GM19395 (cell line): ENCODE measurements at regions not wholly inside any gene's neighbourhood (a gene's known extent, or its start where the extent isn't known, plus 50 kb on each side); places are given as distances from the start of the nearest gene placed in this dataset.
"Not testable (repeated sequence)": the region's sequence is repeated elsewhere in the genome, so short reads cannot be mapped to it uniquely, and the experiment has no call there.

Experiments
- ATAC-seq: cut with Tn5 transposase; IDR thresholded peaks from one replicate; pipeline ENCODE4 v1.9.1; 2021; ENCODE audit warnings: mild to moderate bottlenecking, moderate library complexity; ENCODE audit not compliant: unreplicated experiment

DNA sequence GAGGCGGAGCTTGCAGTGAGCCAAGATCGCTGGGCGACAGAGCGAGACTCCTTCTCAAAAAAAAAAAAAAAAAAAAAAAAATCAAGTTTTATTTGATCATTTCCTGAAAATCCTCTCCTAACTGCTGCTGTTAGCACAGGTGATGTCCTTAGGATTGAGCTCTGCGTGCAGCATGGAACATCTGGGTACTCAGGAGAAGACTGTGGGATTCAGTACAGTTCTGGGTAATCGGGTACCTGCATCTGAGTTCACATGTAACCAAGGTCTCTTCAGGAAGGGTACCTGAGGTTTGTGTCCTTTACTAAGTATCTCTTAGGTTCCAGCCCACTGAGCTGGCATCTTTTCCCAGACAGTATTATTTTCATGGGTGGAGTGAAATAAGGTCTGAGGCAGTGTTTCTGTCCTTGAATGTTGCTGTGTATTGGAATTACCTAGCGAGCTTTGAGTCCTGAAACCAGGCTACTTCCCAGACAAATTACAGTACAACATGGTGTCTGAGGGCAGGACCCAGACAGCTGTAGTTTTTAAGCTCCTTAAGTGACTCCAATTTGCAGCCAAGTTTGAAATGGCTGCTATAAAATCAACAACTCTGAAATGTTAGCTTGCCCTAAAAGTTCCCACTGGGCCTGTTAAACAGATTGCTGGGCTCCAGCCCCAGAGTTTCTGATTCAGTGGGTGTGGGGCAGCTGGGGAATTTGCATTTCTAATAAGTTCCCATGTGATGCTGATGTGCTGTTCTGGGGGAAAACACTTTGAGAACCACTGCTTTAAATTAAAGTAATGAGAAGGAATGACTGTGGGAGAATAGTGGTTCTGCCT is 120.5 kb downstream of the PMAIP1 start:
- ATAC-seq = no peak

DNA sequence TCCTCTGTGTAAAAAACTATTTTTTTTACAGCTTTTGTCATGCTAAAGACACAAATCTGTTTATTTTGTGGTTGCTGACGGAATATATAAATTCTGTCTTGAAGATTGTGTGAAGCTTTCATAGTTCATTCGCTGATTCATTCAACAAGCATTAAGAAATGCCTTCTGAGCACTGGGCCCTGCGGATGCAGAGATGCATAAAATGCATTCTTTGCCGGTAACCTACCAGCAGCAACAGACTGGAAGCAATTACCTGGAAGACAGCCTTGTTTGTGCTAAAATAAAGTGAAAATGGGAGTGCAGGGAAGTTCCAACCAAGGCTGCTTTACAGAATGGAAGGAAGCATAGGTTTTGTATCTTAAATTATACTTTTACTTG is 119.7 kb downstream of the PMAIP1 start:
- ATAC-seq = no peak

DNA sequence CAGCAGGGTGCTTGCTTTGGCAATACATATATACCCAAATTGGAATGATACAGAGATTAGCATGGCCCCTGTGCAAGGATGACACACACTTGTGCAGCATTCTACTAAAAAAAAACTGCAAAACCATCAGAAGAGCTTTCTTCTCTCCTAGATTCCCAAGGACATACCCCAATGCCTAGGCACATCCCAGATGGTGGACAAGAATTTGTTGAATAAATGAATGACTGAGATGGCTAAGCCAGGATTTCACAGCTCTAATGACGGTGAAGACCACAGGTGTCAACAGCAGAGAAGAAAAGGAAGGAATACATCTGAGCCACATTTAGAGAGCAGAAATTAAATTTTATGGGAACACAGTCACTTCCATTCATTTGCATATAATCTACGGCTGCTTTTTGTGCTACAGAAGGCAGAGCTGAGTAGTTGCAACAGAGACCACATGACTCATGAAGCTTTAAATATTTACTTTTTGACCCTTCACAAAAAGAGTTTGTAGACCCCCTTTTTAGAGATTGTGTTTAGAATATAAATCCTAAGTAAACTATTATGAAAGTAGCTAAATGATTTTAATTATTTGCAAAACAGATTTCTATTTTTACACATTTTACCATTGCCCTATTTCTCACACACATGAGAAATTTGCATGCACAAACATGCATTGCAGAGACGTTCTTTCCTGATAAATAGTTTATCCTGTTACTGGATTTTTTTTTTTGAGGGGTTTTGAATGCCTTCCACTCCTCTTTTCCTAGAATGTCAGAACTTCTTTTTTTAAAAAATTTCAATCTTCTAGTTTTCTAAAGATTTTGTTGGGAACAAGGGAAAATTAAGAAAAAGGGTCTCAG is 119.0 kb downstream of the PMAIP1 start:
- ATAC-seq = no peak

GRCh38 chr18:60018134-60018533 is 118.3 kb downstream of the PMAIP1 start:
- not testable (repeated sequence) for ATAC-seq

- ATAC-seq = no peak
Measured at GRCh38 chr18:60017371-60017770, 117.6 kb downstream of the PMAIP1 start.

DNA sequence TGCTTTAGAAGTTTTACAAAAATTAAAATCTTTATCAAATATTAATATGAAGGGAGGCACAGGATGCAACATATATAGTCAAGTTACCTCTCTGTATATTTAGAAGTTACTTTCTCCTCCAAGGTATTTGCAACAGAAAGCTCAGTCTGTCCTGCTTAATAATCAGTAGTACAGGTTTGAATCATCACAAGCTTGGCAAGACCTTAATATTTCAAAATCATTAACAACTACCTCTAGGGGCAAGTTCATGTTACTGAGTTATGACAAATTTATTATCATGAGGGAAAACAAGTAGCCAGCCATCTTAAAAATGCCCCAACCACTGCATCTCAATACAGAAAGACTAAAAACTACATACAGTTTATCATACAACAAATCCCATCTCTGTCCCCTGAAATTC is 116.0 kb downstream of the PMAIP1 start:
- ATAC-seq = not testable (repeated sequence)

- ATAC-seq = not testable (repeated sequence)
Measured at GRCh38 chr18:60013148-60013547, 113.4 kb downstream of the PMAIP1 start.

- no peak for ATAC-seq
Measured at GRCh38 chr18:60010984-60011383, 111.2 kb downstream of the PMAIP1 start.

DNA sequence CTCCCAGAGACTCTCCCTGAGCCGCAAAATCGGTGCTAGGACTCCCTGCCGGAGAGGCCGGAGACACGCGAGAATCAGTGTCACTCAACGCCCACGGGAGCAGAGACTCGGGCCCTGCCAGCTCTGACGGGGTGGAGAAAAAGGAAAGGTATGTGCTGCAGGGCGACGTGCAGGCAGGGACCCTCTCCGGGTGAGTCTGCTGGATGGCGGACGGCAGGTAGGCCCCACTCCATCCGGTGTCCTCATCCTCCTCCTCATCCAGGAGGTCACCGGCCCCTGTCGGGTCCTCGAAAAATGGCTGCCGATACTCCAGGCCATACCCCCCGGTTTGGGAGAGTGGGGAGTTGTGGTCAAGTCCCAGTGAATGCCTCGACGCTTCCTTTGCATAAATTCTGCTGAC is 110.7 kb downstream of the PMAIP1 start:
- no peak for ATAC-seq

DNA sequence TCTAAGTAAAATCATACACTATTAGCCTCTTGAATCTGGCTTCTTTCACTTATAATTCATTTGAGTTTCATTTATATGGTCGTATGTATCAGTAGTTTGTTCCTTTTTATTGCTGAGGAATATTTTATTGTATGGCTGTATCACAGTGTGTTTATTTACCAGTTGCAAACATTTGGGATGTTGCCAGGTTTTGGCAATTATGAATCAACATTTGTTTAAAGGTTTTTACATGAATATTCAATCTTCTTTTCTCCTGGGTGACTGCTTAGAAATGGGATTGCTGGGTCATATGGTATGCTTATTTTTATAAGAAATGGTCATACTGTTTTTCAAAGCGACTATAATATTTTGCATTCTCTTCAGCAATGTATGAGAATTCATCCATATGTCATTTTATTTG is 107.9 kb downstream of the PMAIP1 start:
- ATAC-seq = no peak

- no peak for ATAC-seq
Measured at GRCh38 chr18:60003610-60004185, 103.9 kb downstream of the PMAIP1 start.

GRCh38 chr18:59996370-59996966 is 96.7 kb downstream of the PMAIP1 start:
- peak; percentile 83 for ATAC-seq

- no peak for ATAC-seq
Measured at GRCh38 chr18:59994357-59994756, 94.6 kb downstream of the PMAIP1 start.

DNA sequence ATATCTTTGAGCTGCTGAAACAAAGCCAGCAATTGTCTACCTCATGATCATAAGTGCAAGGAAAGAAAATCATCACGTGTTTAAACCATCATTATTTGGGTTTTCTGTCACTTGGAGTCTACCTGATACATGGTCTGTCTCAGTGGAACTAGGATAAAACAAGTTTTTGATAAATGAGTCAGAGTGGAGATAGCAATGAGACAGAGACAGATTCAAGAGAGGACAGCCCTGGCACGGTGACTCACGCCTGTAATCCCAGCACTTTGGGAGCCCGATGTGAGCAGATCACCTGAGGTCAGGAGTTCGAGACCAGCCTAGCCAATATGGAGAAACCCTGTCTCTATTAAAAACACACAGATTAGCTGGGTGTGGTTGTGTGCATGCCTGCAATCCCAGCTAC is 93.8 kb downstream of the PMAIP1 start:
- no peak for ATAC-seq

DNA sequence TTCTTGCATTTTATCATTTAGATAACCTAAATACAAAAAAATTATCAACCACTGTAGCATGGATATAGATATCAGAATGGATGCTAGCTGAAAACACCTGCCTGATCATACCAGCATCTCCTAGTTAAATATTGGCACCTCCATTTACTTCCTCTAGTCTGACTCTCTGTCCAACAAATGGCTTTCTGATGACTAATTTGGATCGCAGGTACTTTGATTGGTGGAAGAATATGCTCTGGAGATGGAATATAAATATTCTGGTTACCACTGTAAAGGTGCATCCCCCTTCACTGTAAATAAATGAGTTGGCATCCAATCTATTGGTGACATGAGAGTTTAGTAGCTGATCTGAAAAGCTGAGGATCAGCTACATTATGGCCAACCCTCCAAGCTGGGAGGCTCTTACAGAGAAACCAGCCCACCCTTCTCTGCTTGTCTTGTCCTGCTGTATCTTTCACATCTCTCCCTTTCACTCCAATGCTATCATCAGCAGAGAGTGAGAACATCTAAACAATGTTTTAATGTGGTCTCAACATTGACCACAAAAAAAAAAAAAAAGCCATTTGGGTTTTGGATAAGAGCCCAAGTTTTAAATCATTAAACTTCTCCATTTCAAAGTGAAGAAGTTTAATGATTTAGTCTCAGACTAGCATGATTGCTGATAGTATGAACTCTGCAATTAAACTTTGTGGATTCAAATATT is 90.5 kb downstream of the PMAIP1 start:
- ATAC-seq = no peak

- peak; percentile 84 for ATAC-seq
Measured at GRCh38 chr18:59988098-59988706, 88.4 kb downstream of the PMAIP1 start.

- ATAC-seq = no peak
Measured at GRCh38 chr18:59987102-59987501, 87.3 kb downstream of the PMAIP1 start.

DNA sequence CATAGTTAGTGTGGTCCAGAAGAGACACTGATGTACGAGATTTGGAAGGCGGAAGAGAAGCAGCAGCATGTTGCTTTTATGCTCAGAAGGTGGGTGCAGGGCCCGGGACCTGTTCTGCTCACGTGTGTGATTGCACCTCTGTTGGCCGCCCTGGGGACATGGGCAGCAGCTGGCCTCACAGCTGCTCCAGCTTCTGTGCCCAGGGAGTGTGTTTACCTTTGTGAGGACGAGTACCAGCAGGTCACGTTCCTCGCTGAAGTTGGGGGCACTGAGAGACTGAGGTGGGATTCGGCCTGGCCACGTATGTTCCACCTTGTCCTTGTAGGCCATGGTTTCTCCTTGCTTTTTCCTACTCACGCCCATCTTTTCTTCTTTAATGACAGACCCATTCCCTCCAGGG is 86.3 kb downstream of the PMAIP1 start:
- no peak for ATAC-seq

GRCh38 chr18:59985289-59985688 is 85.5 kb downstream of the PMAIP1 start:
- no peak for ATAC-seq

- no peak for ATAC-seq
Measured at GRCh38 chr18:59983506-59983905, 83.7 kb downstream of the PMAIP1 start.
